ENCODE measurements at regions not wholly inside any gene's neighbourhood (a gene's known extent, or its start where the extent isn't known, plus 50 kb on each side); places are given as distances from the start of the nearest gene placed in this dataset.
"Not testable (repeated sequence)": the region's sequence is repeated elsewhere in the genome, so short reads cannot be mapped to it uniquely, and the experiment has no call there.

- POLR2A ChIA-PET: no interaction called here
Measured at GRCh38 chr2:201542291-201542690, 90.8 kb downstream of the STRADB start.

GRCh38 chr2:201539271-201539670, 87.7 kb downstream of the STRADB start:
- H3K36me3 ChIP-seq (ENCODE audit: insufficient read depth, low read length); H3K79me2 ChIP-seq (ENCODE audit: insufficient read depth, low read depth, low read length); H2AFZ ChIP-seq (ENCODE audit: low read length); H3K4me1 ChIP-seq (ENCODE audit: insufficient read depth, low read length, poor library complexity, severe bottlenecking); H4K20me1 ChIP-seq (ENCODE audit: insufficient read depth, low read length); BruUV-seq (replicated peaks); CTCF ChIA-PET (ENCODE audit: unreplicated experiment); H3K4me2 ChIP-seq (ENCODE audit: low read length); H3K4me3 ChIP-seq (ENCODE audit: low read depth, low read length, poor library complexity, severe bottlenecking); H3K9me3 ChIP-seq (ENCODE audit: low read length); intact Hi-C loops (cut with micrococcal nuclease; ENCODE audit: unreplicated experiment); H3K9me2 ChIP-seq (ENCODE audit: insufficient read depth, low read length); DNase-seq (ENCODE audit: low spot score); H3K27ac ChIP-seq (ENCODE audit: low read depth, low read length, poor library complexity, severe bottlenecking): not testable (repeated sequence)
- POLR2A ChIA-PET: interaction anchor here (1.5 kb wide), 1 partner anchor 10 kb away, joined by 7 read pairs; no protein-coding TSS in a partner anchor

More at GRCh38 chr2:201542291-201542690, 90.8 kb downstream of the STRADB start:
- Histone ChIP-seq H3K4me1 (ENCODE audit: insufficient read depth, low read length, poor library complexity, severe bottlenecking) (no peaks in the 10 kb centered on the region), H3K9me3 (ENCODE audit: low read length) (peaks cover 3% of the 10 kb centered on the region; the same call in 1 of the 2 replicates), H3K79me2 (ENCODE audit: insufficient read depth, low read depth, low read length) (no peaks in the 10 kb centered on the region), H3K36me3 (ENCODE audit: insufficient read depth, low read length) (no peaks in the 10 kb centered on the region), H3K9me2 (ENCODE audit: insufficient read depth, low read length) (no peaks in the 10 kb centered on the region), H3K4me2 (ENCODE audit: low read length) (no peak overlapping the region), H4K20me1 (ENCODE audit: insufficient read depth, low read length) (no peaks in the 10 kb centered on the region), H3K4me3 (ENCODE audit: low read depth, low read length, poor library complexity, severe bottlenecking) (no peak overlapping the region), H3K27ac (ENCODE audit: low read depth, low read length, poor library complexity, severe bottlenecking) (no peak overlapping the region), H2AFZ (ENCODE audit: low read length) (no peak overlapping the region)
- TF ChIP-seq EZH2phosphoT487 (IDR thresholded peaks at IDR 0.05; ENCODE audit: borderline replicate concordance, low read depth, low read length) (no peak), CTCF (conservative IDR thresholded peaks at IDR 0.05; ENCODE audit: low read length) (no peak)
- no TSS peak for BruUV-seq (replicated peaks)
- no peak for DNase-seq (ENCODE audit: low spot score)
- intact Hi-C loops (cut with micrococcal nuclease; ENCODE audit: unreplicated experiment): no loop called here
- CTCF ChIA-PET (ENCODE audit: unreplicated experiment): no interaction called here

GRCh38 chr2:201538025-201538424, 86.5 kb downstream of the STRADB start:
- DNase-seq (ENCODE audit: low spot score): no peak
- Histone ChIP-seq H3K9me3 (ENCODE audit: low read length) (no peaks in the 10 kb centered on the region), H3K4me1 (ENCODE audit: insufficient read depth, low read length, poor library complexity, severe bottlenecking) (no peaks in the 10 kb centered on the region), H3K36me3 (ENCODE audit: insufficient read depth, low read length) (no peaks in the 10 kb centered on the region), H3K9me2 (ENCODE audit: insufficient read depth, low read length) (no peaks in the 10 kb centered on the region), H3K79me2 (ENCODE audit: insufficient read depth, low read depth, low read length) (no peaks in the 10 kb centered on the region), H3K4me2 (ENCODE audit: low read length) (no peak overlapping the region), H2AFZ (ENCODE audit: low read length) (no peak overlapping the region), H4K20me1 (ENCODE audit: insufficient read depth, low read length) (no peaks in the 10 kb centered on the region), H3K4me3 (ENCODE audit: low read depth, low read length, poor library complexity, severe bottlenecking) (no peak overlapping the region), H3K27ac (ENCODE audit: low read depth, low read length, poor library complexity, severe bottlenecking) (no peak overlapping the region)
- ChIA-PET CTCF (ENCODE audit: unreplicated experiment) (no interaction called here), POLR2A (interaction anchor here (1.2 kb wide), 1 partner anchor 16 kb away, joined by 3 read pairs; no protein-coding TSS in a partner anchor)
- intact Hi-C loops (cut with micrococcal nuclease; ENCODE audit: unreplicated experiment): no loop called here
- no TSS peak for BruUV-seq (replicated peaks)
- TF ChIP-seq CTCF (conservative IDR thresholded peaks at IDR 0.05; ENCODE audit: low read length): no peak
- no peak for TF ChIP-seq EZH2phosphoT487 (IDR thresholded peaks at IDR 0.05; ENCODE audit: borderline replicate concordance, low read depth, low read length)
